ENCODE measurements at regions not wholly inside any gene's neighbourhood (a gene's known extent, or its start where the extent isn't known, plus 50 kb on each side); places are given as distances from the start of the nearest gene placed in this dataset.

DNA sequence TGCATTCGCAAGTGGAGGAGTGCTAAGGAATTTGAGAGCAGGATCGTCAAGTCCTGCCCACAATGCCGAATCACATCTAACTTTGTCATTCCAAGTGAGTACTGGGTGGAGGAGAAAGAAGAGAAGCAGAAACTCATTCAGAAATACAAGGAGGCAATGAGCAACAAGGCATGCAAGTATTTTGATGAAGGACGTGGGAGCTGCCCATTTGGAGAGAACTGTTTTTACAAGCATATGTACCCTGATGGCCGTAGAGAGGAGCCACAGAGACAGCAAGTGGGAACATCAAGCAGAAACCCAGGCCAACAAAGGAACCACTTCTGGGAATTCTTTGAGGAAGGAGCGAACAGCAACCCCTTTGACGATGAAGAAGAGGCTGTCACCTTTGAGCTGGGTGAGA, 100.2 kb upstream of the MED14 start (continued):
- TF ChIP-seq, protein P1, sequence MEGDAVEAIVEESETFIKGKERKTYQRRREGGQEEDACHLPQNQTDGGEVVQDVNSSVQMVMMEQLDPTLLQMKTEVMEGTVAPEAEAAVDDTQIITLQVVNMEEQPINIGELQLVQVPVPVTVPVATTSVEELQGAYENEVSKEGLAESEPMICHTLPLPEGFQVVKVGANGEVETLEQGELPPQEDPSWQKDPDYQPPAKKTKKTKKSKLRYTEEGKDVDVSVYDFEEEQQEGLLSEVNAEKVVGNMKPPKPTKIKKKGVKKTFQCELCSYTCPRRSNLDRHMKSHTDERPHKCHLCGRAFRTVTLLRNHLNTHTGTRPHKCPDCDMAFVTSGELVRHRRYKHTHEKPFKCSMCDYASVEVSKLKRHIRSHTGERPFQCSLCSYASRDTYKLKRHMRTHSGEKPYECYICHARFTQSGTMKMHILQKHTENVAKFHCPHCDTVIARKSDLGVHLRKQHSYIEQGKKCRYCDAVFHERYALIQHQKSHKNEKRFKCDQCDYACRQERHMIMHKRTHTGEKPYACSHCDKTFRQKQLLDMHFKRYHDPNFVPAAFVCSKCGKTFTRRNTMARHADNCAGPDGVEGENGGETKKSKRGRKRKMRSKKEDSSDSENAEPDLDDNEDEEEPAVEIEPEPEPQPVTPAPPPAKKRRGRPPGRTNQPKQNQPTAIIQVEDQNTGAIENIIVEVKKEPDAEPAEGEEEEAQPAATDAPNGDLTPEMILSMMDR (IDR thresholded peaks at IDR 0.05 in 2 of 3, conservative IDR thresholded peaks at IDR 0.05 in 1 of 3; ENCODE audit: control insufficient read depth in 2 of 3, extremely low read depth in 1 of 3, insufficient read depth in 1 of 3, low read depth in 3 of 3, low read length in 3 of 3): no peak
- no peak for TF ChIP-seq CHD2 (IDR thresholded peaks at IDR 0.05; ENCODE audit: borderline replicate concordance, low read depth, low read length)
- TF ChIP-seq MEF2A (IDR thresholded peaks at IDR 0.05; ENCODE audit: insufficient read depth, low read depth, low read length): no peak

DNA sequence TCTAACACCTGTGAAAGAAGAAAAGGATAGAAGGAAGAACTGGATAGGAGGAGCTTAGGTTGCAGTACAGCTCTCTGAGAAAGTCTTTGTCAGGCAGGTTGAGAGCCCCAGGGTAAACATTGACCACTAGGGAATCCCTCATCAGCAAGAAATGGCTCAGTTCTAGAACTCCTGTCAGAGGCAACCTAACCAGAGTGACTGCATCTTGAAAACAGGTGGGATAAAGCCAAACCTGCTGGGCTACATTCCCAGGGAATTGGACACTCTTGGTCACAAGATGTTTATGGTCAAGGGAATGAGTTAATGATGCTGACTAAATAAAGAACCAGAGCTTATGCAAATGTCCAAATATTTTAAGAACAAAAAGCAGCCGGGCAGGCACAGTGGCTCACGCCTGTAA, 108.3 kb upstream of the MED14 start:
- ATAC-seq: no peak
- BruUV-seq (replicated peaks): no TSS peak
- intact Hi-C loops (cut with micrococcal nuclease; ENCODE audit: unreplicated experiment): no loop called here
- DNase-seq (ENCODE audit: low read depth, low spot score): no peak
- ChIA-PET RAD21 (ENCODE audit: unreplicated experiment) (no interaction called here), SMC1A (ENCODE audit: uncharacterized antibody, unreplicated experiment) (interaction anchor here (1.1 kb wide), 1 partner anchor 177 kb away, joined by 3 read pairs; no protein-coding TSS in a partner anchor), POLR2A (interaction anchor here (0.5 kb wide), 1 partner anchor 82 kb away, joined by 4 read pairs; no protein-coding TSS in a partner anchor), CTCF (no interaction called here)
- Histone ChIP-seq H3K4me1 (ENCODE audit: control insufficient read depth, insufficient read depth, low read length) (no peaks in the 10 kb centered on the region), H4K20me1 (ENCODE audit: control insufficient read depth, insufficient read depth) (no peaks in the 10 kb centered on the region), H3K4me3 (no peak overlapping the region), H3K4me2 (ENCODE audit: control insufficient read depth, insufficient read depth) (no peak overlapping the region), H3K36me3 (ENCODE audit: control insufficient read depth in 2 of 2, insufficient read depth in 2 of 2, low read length in 1 of 2) (no peaks in the 10 kb centered on the region), H3K79me2 (ENCODE audit: control insufficient read depth, insufficient read depth, low read length) (no peaks in the 10 kb centered on the region), H3K9ac (ENCODE audit: control insufficient read depth, insufficient read depth, low read length) (no peak overlapping the region), H3K27ac (ENCODE audit: control insufficient read depth, insufficient read depth) (no peak overlapping the region), H3K9me3 (replicated peaks; ENCODE audit: control insufficient read depth, insufficient read depth, low read length) (peaks cover 18% of the 10 kb centered on the region), H2AFZ (ENCODE audit: control insufficient read depth, low read depth, low read length) (no peak overlapping the region), H3K27me3 (replicated peaks in 1 of 2; ENCODE audit: control insufficient read depth in 2 of 2, insufficient read depth in 2 of 2, low read length in 1 of 2) (no peaks in the 10 kb centered on the region)
- in situ Hi-C loops (cut with MboI): no loop called here
- FAIRE-seq: no peak
- WGBS (ENCODE audit: insufficient coverage, insufficient replicate concordance, low lambda C conversion rate, missing lambda C conversion rate): 32% methylated on average over 2 of the region's 2 CpGs
- TF ChIP-seq, protein P2, sequence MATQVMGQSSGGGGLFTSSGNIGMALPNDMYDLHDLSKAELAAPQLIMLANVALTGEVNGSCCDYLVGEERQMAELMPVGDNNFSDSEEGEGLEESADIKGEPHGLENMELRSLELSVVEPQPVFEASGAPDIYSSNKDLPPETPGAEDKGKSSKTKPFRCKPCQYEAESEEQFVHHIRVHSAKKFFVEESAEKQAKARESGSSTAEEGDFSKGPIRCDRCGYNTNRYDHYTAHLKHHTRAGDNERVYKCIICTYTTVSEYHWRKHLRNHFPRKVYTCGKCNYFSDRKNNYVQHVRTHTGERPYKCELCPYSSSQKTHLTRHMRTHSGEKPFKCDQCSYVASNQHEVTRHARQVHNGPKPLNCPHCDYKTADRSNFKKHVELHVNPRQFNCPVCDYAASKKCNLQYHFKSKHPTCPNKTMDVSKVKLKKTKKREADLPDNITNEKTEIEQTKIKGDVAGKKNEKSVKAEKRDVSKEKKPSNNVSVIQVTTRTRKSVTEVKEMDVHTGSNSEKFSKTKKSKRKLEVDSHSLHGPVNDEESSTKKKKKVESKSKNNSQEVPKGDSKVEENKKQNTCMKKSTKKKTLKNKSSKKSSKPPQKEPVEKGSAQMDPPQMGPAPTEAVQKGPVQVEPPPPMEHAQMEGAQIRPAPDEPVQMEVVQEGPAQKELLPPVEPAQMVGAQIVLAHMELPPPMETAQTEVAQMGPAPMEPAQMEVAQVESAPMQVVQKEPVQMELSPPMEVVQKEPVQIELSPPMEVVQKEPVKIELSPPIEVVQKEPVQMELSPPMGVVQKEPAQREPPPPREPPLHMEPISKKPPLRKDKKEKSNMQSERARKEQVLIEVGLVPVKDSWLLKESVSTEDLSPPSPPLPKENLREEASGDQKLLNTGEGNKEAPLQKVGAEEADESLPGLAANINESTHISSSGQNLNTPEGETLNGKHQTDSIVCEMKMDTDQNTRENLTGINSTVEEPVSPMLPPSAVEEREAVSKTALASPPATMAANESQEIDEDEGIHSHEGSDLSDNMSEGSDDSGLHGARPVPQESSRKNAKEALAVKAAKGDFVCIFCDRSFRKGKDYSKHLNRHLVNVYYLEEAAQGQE (IDR thresholded peaks at IDR 0.05; ENCODE audit: low read depth, low read length): no peak
- no peak for TF ChIP-seq BCL11A (IDR thresholded peaks at IDR 0.05; ENCODE audit: low read depth, low read length)
- no peak for TF ChIP-seq RB1 (IDR thresholded peaks at IDR 0.05; ENCODE audit: borderline replicate concordance)
- TF ChIP-seq, protein P1 (IDR thresholded peaks at IDR 0.05 in 2 of 3, conservative IDR thresholded peaks at IDR 0.05 in 1 of 3; ENCODE audit: control insufficient read depth in 2 of 3, extremely low read depth in 1 of 3, insufficient read depth in 1 of 3, low read depth in 3 of 3, low read length in 3 of 3): no peak
- no peak for TF ChIP-seq KDM1A (IDR thresholded peaks at IDR 0.05; ENCODE audit: borderline replicate concordance)
- no peak for TF ChIP-seq RBBP5 (conservative IDR thresholded peaks at IDR 0.05)
- TF ChIP-seq NR2C2 (IDR thresholded peaks at IDR 0.05; ENCODE audit: borderline replicate concordance, control insufficient read depth, insufficient read length, low read depth): no peak
- no peak for TF ChIP-seq MXI1 (IDR thresholded peaks at IDR 0.05; ENCODE audit: low read depth, low read length)
- TF ChIP-seq MYC (IDR thresholded peaks at IDR 0.05; ENCODE audit: insufficient read depth, insufficient read length, insufficient replicate concordance, low read length, severe bottlenecking): no peak
- TF ChIP-seq FOS (IDR thresholded peaks at IDR 0.05; ENCODE audit: borderline replicate concordance, extremely low read depth, insufficient read length): no peak
- TF ChIP-seq, protein P3, sequence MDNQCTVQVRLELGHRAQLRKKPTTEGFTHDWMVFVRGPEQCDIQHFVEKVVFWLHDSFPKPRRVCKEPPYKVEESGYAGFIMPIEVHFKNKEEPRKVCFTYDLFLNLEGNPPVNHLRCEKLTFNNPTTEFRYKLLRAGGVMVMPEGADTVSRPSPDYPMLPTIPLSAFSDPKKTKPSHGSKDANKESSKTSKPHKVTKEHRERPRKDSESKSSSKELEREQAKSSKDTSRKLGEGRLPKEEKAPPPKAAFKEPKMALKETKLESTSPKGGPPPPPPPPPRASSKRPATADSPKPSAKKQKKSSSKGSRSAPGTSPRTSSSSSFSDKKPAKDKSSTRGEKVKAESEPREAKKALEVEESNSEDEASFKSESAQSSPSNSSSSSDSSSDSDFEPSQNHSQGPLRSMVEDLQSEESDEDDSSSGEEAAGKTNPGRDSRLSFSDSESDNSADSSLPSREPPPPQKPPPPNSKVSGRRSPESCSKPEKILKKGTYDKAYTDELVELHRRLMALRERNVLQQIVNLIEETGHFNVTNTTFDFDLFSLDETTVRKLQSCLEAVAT (IDR thresholded peaks at IDR 0.05): no peak
